Large intestine (tissue), 3 donors: ENCODE measurements at regions not wholly inside any gene's neighbourhood (a gene's known extent, or its start where the extent isn't known, plus 50 kb on each side); places are given as distances from the start of the nearest gene placed in this dataset.

Experiments used
- DNase-seq, 2 donors: peaks; one replicate each; pipeline versions ENCODE4 v3.0.0 to v3.0.0-alpha.2; 2013
- H3K27ac ChIP-seq: one replicate; pipeline ENCODE4 v1.5.1; 2013; ENCODE audit warnings: low read length
- H3K27me3 ChIP-seq: 2 replicates; pipeline ENCODE4 v1.6.1; 2013; ENCODE audit warnings: low read length; ENCODE audit not compliant: control insufficient read depth, insufficient read depth
- H3K36me3 ChIP-seq: 2 replicates; pipeline ENCODE4 v1.6.1; 2013; ENCODE audit warnings: low read length; ENCODE audit not compliant: control insufficient read depth, insufficient read depth
- H3K4me1 ChIP-seq: one replicate; pipeline ENCODE4 v1.6.1; 2013; ENCODE audit warnings: low read length; ENCODE audit not compliant: control insufficient read depth, insufficient read depth
- H3K4me3 ChIP-seq: one replicate; pipeline ENCODE4 v1.5.1; 2013; ENCODE audit warnings: low read length
- H3K9me3 ChIP-seq: one replicate; pipeline ENCODE4 v1.6.1; 2013; ENCODE audit warnings: mild to moderate bottlenecking, low read depth, low read length, moderate library complexity; ENCODE audit not compliant: control insufficient read depth
- WGBS: methylation state at CpG from one replicate; pipeline ENCODE4 v1.1.5; 2013; ENCODE audit warnings: low lambda C conversion rate; ENCODE audit not compliant: insufficient coverage; 5-methylcytosine and 5-hydroxymethylcytosine counted together

- Histone ChIP-seq H3K36me3 (no peaks in the 10 kb centered on the region), H3K27me3 (no peaks in the 10 kb centered on the region), H3K27ac (no peak overlapping the region), H3K9me3 (no peaks in the 10 kb centered on the region), H3K4me1 (peaks cover 65% of the 10 kb centered on the region), H3K4me3 (no peak overlapping the region)
- no peak for DNase-seq
- 90% methylated on average over 2 of the region's 4 CpGs for WGBS
Measured at GRCh38 chr1:58924821-58925220, 141.0 kb upstream of the JUN start.

GRCh38 chr1:58925247-58925646, 141.4 kb upstream of the JUN start:
- Histone ChIP-seq H3K27ac (no peak overlapping the region), H3K4me1 (peaks cover 69% of the 10 kb centered on the region), H3K4me3 (no peak overlapping the region), H3K36me3 (no peaks in the 10 kb centered on the region), H3K27me3 (no peaks in the 10 kb centered on the region), H3K9me3 (no peaks in the 10 kb centered on the region)
- no CpG with 5 or more reads among the region's 2 CpGs for whole genome bisulfite sequencing
- no peak for DNase-seq

- peaks cover 77% of the 10 kb centered on the region for H3K4me1 ChIP-seq
Measured at GRCh38 chr1:58926152-58926551, 142.3 kb upstream of the JUN start.

GRCh38 chr1:58927041-58927721, 143.3 kb upstream of the JUN start:
- WGBS = no CpG with 5 or more reads among the region's 4 CpGs
- peak in 1 of 2 donors; percentile 50 for DNase-seq
- H3K4me1 ChIP-seq = peaks cover 75% of the 10 kb centered on the region
- no peak overlapping the region for H3K4me3 ChIP-seq
- peak overlapping the region; percentile 97 for H3K27ac ChIP-seq
- H3K27me3 ChIP-seq = no peaks in the 10 kb centered on the region
- H3K36me3 ChIP-seq = no peaks in the 10 kb centered on the region
- no peaks in the 10 kb centered on the region for H3K9me3 ChIP-seq

More at GRCh38 chr1:58926152-58926551, 142.3 kb upstream of the JUN start:
- no CpG with 5 or more reads among the region's 1 CpG for WGBS
- Histone ChIP-seq H3K9me3 (no peaks in the 10 kb centered on the region), H3K27me3 (no peaks in the 10 kb centered on the region), H3K36me3 (no peaks in the 10 kb centered on the region), H3K4me3 (no peak overlapping the region), H3K27ac (peak overlapping the region; percentile 97)
- DNase-seq = peak in 1 of 2 donors; percentile 49

- peaks cover 76% of the 10 kb centered on the region for H3K4me1 ChIP-seq
- peak overlapping the region; percentile 97 for H3K27ac ChIP-seq
- no peaks in the 10 kb centered on the region for H3K36me3 ChIP-seq
- no peaks in the 10 kb centered on the region for H3K27me3 ChIP-seq
- DNase-seq = no peak
- WGBS = no CpG with 5 or more reads among the region's 3 CpGs
- H3K9me3 ChIP-seq = no peaks in the 10 kb centered on the region
- H3K4me3 ChIP-seq = no peak overlapping the region
Measured at GRCh38 chr1:58927722-58928085, 143.9 kb upstream of the JUN start.

- peaks cover 75% of the 10 kb centered on the region for H3K4me1 ChIP-seq
- DNase-seq = peak; percentile 87 to 94
Measured at GRCh38 chr1:58928514-58928913, 144.7 kb upstream of the JUN start.

GRCh38 chr1:58929671-58930325, 146.0 kb upstream of the JUN start:
- WGBS = no CpG with 5 or more reads among the region's 11 CpGs
- H3K27me3 ChIP-seq = no peaks in the 10 kb centered on the region
- peaks cover 68% of the 10 kb centered on the region for H3K4me1 ChIP-seq
- H3K4me3 ChIP-seq = no peak overlapping the region
- H3K9me3 ChIP-seq = no peaks in the 10 kb centered on the region
- DNase-seq = peak; percentile 89 to 97
- no peaks in the 10 kb centered on the region for H3K36me3 ChIP-seq
- H3K27ac ChIP-seq = peak overlapping the region; percentile 97

More at GRCh38 chr1:58928514-58928913, 144.7 kb upstream of the JUN start:
- Histone ChIP-seq H3K27ac (peak overlapping the region; percentile 97), H3K36me3 (no peaks in the 10 kb centered on the region), H3K4me3 (no peak overlapping the region), H3K9me3 (no peaks in the 10 kb centered on the region), H3K27me3 (no peaks in the 10 kb centered on the region)
- no CpG with 5 or more reads among the region's 6 CpGs for WGBS

- Histone ChIP-seq H3K4me1 (peaks cover 68% of the 10 kb centered on the region), H3K27ac (peak overlapping the region; percentile 97), H3K36me3 (no peaks in the 10 kb centered on the region), H3K9me3 (no peaks in the 10 kb centered on the region), H3K27me3 (no peaks in the 10 kb centered on the region), H3K4me3 (no peak overlapping the region)
- DNase-seq = no peak
- no CpG with 5 or more reads among the region's 2 CpGs for WGBS
Measured at GRCh38 chr1:58931024-58931423, 147.2 kb upstream of the JUN start.

- WGBS = 100% methylated on average over 1 of the region's 6 CpGs
- Histone ChIP-seq H3K27ac (peak overlapping the region; percentile 97), H3K9me3 (no peaks in the 10 kb centered on the region), H3K27me3 (no peaks in the 10 kb centered on the region), H3K36me3 (no peaks in the 10 kb centered on the region), H3K4me3 (no peak overlapping the region), H3K4me1 (peaks cover 62% of the 10 kb centered on the region)
- no peak for DNase-seq
Measured at GRCh38 chr1:58931756-58932155, 147.9 kb upstream of the JUN start.

- peak; percentile 93 for DNase-seq
- H3K27me3 ChIP-seq = no peaks in the 10 kb centered on the region
- WGBS = no CpG with 5 or more reads among the region's 4 CpGs
- no peak overlapping the region for H3K4me3 ChIP-seq
- peaks cover 49% of the 10 kb centered on the region for H3K4me1 ChIP-seq
- peak overlapping the region; percentile 97 for H3K27ac ChIP-seq
- no peaks in the 10 kb centered on the region for H3K9me3 ChIP-seq
- no peaks in the 10 kb centered on the region for H3K36me3 ChIP-seq
Measured at GRCh38 chr1:58932859-58933598, 149.2 kb upstream of the JUN start.
